Gastroesophageal sphincter (tissue), 3 donors: ENCODE measurements at regions not wholly inside any gene's neighbourhood (a gene's known extent, or its start where the extent isn't known, plus 50 kb on each side); places are given as distances from the start of the nearest gene placed in this dataset.

Experiments
- EP300 ChIP-seq: sonication (generic); formaldehyde crosslinking; IDR thresholded peaks from one replicate; pipeline ENCODE4 v1.6.1; 2017; ENCODE audit warnings: antibody characterized with exemption, mild to moderate bottlenecking
- POLR2A ChIP-seq, 2 donors: fragments of 450-650 bp; IDR thresholded peaks; one replicate each; pipeline ENCODE4 v1.6.1; 2017; ENCODE audit warnings: antibody characterized with exemption in 2 of 2, mild to moderate bottlenecking in 2 of 2, moderate library complexity in 1 of 2
- POLR2AphosphoS5 ChIP-seq: sonication (generic); formaldehyde crosslinking; IDR thresholded peaks from one replicate; pipeline ENCODE4 v1.6.1; 2017; ENCODE audit warnings: antibody characterized with exemption
- TF ChIP-seq, protein P1 (sequence below), 4 experiments: fragments of 200-600 bp in 2 of 4; fragments of 450-650 bp in 2 of 4; sonication (generic) in 1 of 4; IDR thresholded peaks; one replicate each; pipeline ENCODE4 v1.5.1; 2017 to 2019; ENCODE audit warnings: antibody characterized with exemption in 4 of 4, mild to moderate bottlenecking in 2 of 4, moderate library complexity in 2 of 4

DNA sequence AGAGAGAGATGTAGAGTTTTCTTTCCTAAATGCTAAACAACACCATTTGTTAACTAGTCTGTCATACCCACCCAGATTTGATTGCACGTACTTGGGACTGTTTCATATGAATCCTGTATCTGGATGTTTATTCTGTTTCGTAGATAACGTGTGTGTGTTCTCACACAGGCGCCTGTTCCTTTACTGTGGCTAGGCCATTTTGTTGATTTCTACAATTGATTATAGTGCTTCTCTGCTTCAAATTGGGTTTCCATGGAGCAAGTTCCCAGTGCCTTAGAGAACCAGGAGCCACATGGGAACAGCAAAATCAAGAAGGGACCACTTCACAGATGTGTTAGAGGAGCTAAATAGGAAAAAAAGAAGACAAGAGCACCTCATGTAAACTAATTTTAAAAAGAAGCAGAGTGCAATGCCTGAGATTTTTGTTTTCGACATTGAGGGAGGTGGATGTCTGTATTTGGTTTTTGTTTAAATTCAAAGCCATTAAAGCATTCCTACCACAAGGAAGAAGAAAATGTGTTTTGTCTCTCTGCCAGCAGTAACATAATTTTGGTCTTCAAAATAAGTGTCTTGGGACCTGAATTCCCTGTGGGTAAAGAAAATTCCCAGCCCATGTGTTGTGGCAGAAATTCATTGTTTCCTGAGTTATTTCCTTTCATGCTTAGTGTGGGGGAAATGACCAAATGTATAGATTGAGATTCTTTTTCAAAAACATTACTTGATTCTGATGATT, 424.0 kb upstream of the C2CD4B start:
- TF ChIP-seq POLR2A (IDR thresholded peaks at IDR 0.05), result no peak
- TF ChIP-seq EP300, result no peak
- TF ChIP-seq, protein P1, sequence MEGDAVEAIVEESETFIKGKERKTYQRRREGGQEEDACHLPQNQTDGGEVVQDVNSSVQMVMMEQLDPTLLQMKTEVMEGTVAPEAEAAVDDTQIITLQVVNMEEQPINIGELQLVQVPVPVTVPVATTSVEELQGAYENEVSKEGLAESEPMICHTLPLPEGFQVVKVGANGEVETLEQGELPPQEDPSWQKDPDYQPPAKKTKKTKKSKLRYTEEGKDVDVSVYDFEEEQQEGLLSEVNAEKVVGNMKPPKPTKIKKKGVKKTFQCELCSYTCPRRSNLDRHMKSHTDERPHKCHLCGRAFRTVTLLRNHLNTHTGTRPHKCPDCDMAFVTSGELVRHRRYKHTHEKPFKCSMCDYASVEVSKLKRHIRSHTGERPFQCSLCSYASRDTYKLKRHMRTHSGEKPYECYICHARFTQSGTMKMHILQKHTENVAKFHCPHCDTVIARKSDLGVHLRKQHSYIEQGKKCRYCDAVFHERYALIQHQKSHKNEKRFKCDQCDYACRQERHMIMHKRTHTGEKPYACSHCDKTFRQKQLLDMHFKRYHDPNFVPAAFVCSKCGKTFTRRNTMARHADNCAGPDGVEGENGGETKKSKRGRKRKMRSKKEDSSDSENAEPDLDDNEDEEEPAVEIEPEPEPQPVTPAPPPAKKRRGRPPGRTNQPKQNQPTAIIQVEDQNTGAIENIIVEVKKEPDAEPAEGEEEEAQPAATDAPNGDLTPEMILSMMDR (IDR thresholded peaks at IDR 0.05), result no peak
- TF ChIP-seq POLR2AphosphoS5, result no peak
